GM12801 (cell line): ENCODE measurements at regions not wholly inside any gene's neighbourhood (a gene's known extent, or its start where the extent isn't known, plus 50 kb on each side); places are given as distances from the start of the nearest gene placed in this dataset.

Experiments used
- CTCF ChIP-seq: IDR thresholded peaks from one replicate; pipeline ENCODE4 v1.5.1; 2011; ENCODE audit warnings: control low read depth; ENCODE audit not compliant: insufficient read length; ENCODE audit errors: extremely low read depth

- TF ChIP-seq CTCF, result no peak
Measured at GRCh38 chr15:70438776-70439175, 324.6 kb downstream of the UACA start.

GRCh38 chr15:70437882-70438451 lies 325.4 kb downstream of the UACA start:
- no peak for TF ChIP-seq CTCF

- TF ChIP-seq CTCF, result no peak
Measured at GRCh38 chr15:70437089-70437488, 326.3 kb downstream of the UACA start.

GRCh38 chr15:70436428-70436827 lies 326.9 kb downstream of the UACA start:
- no peak for TF ChIP-seq CTCF

GRCh38 chr15:70435872-70436271 lies 327.5 kb downstream of the UACA start:
- TF ChIP-seq CTCF, result no peak

GRCh38 chr15:70435369-70435768 lies 328.0 kb downstream of the UACA start:
- TF ChIP-seq CTCF, result no peak

GRCh38 chr15:70433586-70434324 lies 329.6 kb downstream of the UACA start:
- no peak for TF ChIP-seq CTCF
